HG02885 (cell line): ENCODE measurements at regions not wholly inside any gene's neighbourhood (a gene's known extent, or its start where the extent isn't known, plus 50 kb on each side); places are given as distances from the start of the nearest gene placed in this dataset.
"Not testable (repeated sequence)": the region's sequence is repeated elsewhere in the genome, so short reads cannot be mapped to it uniquely, and the experiment has no call there.

Experiments used
- ATAC-seq: cut with Tn5 transposase; IDR thresholded peaks from one replicate; pipeline ENCODE4 v1.9.1; 2021; ENCODE audit warnings: mild to moderate bottlenecking; ENCODE audit not compliant: unreplicated experiment, poor library complexity

DNA sequence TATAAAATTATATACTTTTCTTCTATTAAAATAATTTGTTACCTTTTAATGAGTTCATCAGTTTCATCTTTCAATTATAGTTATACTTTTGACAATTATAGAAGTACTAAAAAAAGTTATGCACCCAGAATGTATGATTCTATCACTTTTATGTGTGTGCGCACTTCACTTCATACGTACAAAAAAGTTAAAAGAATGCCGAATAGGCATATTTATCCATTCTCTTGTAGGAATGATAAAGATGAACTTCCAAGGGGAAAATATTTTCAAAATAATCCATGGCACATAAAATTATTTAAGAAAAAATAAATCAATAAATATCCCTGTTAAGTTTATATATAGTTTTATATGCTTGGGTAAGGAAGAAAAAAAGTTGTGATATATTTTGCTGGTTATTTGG, 166.9 kb upstream of the PRSS1 start:
- ATAC-seq, result no peak

DNA sequence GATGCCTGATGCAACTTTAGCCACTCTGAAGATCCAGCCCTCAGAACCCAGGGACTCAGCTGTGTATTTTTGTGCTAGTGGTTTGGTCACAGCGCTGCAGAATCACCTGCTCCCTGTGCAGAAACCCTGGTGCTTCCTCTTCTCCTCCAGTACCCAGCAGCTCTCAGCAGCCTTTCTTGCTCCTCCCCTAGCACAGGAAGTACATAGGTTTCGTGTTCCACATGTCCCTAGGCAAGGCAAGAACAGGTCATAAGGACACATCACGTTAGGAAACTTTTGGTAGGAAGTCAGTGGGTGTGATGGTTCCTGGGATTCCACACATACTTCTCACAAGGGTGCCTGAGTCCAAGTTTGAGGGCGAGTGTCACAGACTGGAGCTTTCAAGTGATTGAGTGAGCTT, 167.9 kb upstream of the PRSS1 start:
- ATAC-seq, result peak; percentile 75

DNA sequence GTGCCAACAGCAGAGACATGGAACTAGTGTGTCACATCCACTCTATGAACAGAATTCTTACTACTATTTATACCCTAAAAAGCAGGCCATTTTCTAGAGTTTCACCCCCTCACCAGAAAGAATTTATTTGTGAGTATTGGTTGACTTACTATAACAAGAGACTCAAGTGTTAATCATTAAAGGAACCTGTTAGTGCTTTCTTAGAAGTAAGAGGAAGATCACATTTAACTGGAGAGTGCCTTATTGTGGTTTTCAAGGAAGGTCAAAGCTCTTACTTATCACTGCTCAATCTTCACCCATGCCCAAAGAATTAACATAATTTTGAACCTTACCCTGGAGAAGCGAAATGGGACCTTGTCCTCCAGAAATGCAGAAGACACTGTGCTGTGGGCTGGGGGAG, 169.3 kb upstream of the PRSS1 start:
- no peak for ATAC-seq

DNA sequence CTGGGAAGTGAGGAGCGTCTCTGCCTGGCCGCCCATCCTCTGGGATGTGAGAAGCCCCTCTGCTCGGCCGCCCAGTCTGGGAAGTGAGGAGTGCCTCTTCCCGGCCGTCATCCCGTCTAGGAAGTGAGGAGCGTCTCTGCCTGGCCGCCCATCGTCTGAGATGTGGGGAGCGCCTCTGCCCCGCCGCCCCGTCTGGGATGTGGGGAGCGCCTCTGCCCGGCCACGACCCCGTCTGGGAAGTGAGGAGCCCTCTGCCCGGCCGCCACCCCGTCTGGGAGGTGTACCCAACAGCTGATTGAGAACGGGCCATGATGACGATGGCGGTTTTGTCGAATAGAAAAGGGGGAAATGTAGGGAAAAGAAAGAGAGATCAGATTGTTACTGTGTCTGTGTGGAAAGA, 173.9 kb upstream of the PRSS1 start:
- ATAC-seq, result not testable (repeated sequence)

DNA sequence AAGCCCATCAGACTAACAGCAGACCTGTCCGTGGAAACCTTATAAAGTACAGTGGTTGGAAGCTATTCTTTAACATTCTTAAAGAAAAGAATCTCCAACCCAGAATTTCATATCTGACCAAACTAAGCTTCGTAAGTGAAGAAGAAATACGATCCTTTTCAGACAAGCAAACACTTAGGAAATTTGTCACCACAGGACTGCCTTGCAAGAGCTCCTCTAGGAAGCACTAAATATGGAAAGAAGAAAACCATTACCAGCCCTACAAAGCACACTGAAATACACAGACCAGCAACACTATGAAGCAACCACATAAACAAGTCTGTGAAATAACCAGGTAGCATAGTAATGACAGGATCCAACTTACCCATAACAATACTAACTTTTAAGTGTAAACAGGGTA, 177.7 kb upstream of the PRSS1 start:
- no peak for ATAC-seq

DNA sequence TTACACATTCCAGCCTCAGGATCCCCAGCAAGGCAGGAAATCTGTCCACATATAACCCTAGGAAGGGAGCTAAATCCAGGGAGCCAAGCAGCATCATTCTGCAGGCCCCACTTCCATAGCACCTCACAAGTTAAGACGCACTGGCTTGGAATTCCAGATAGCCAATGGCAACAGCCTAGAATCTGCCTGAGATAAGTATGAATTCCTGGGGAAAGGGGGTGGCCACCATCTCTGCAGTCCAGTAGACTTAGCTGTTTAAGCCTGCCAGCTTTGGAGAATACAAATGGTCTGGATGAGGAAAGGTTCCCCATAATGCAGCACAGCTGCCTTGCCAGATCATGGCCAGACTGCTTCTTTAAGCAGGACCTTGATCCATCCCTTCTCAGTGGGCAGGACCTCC, 179.4 kb upstream of the PRSS1 start:
- no peak for ATAC-seq

DNA sequence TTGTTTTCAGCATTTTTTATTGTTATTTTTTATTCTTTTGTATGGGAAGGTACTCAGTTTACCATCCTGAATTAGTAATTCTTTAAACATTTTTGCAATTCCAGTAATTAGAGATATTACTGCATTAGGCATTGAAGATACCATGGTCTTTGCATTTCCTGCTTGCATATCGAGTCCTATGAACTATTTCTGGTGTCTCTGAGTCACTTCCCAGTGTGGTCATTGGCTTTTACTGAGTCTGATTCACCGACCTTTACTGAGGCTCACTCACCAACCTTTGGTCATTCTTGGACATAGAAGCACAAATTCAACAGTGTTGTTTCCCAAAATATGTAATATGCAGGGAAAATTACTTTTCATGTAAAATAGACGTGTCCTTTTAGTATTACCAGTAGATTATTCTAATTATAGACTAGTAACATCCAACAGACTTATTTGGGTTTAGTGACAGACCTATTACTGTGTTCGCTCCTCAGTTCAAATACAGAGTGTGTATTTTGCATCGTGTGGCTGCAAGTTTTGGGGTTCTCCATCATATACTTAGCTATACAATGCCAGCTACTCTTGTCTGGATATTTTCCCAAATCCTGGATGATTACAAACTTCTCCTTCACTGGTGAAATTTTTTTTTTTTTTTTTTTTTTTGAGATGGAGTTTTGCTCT, 180.7 kb upstream of the PRSS1 start:
- no peak for ATAC-seq

DNA sequence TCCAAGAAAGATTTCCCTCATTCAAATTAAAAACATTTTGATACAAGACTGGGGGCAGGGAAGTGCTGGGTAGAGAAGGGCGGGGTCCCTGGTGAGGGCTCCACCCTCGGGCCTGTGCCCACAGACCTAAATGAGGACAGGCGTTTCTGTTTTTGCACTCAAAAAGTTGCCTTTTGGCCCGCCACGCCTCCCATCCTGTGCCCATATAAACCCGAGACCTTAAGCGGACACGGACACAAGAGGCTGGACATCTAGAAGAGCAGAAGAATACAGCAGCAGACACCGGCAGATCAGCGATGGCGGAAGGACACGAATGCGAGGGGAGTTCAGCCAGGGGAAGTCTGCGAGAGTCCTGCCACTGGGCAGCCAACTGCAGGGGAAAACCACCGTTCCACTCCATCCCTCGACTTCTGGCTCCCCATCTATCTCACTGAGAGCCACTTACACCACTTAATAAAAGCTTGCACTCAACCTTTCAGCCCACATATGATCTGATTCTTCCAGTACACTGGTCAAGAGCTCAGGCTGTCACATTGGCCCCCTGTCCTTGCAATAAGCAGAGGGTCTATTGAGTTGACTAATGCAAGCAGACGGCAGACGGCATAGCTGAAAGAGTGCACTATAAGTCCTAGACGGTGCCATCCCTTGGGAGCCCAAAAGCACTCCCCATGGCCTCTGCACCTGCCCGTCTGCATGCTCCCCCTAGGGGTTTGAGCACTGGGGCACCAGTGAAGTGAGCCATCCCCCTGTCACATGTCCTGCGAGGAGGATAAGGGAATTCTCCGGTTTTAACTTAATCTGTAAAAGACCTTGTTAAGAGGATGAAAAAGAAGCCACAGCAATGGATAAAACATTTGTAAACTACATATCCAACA, 181.8 kb upstream of the PRSS1 start:
- no peak for ATAC-seq

DNA sequence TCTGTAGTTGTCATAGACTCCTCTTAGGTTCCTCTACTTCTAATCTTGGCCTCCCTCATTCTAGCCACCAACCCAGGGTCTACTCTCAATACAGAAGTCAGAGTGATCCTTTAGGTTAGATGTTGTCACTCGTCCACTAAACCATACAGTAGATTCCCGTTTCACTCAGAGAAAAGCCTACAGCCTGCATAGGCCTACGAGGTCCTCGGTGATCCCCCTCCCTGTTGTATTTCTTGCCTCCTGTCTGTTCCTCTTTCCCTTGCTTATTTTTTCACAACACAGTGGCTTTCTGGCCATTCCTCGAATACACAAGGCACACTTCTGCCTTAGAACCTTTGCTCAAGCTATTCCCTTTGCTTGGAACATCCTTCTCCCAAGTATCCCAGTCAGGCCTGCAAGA, 183.0 kb upstream of the PRSS1 start:
- ATAC-seq, result no peak

DNA sequence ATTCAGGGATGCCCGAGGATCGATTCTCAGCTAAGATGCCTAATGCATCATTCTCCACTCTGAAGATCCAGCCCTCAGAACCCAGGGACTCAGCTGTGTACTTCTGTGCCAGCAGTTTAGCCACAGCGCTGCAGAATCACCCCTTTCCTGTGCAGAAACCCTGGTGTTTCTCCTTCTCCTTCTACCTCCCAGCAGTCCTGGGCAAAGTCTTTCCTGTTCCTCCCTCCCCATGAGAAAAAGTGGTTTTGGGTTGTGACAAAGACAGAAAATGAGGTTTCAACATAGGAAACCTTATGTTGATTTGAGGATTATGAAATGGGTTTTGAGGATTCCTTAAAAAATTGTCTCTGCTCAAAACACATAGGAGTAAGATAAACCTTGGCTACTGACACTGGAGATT, 185.1 kb upstream of the PRSS1 start:
- not testable (repeated sequence) for ATAC-seq

DNA sequence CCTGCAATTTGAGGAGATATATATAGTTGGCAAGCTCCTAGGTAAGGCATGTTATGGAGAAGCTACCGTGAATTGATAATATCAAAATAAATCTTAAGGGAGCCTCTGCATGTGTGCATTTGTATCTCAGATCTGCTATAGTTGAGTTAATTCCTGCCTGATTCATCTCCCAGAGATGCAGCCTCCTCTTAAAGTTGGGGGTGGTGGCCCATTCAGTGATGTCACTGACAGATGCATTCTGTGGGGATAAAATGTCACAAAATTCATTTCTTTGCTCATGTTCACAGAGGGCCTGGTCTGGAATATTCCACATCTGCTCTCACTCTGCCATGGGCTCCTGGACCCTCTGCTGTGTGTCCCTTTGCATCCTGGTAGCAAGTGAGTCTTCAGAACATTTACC, 185.8 kb upstream of the PRSS1 start:
- ATAC-seq, result no peak

DNA sequence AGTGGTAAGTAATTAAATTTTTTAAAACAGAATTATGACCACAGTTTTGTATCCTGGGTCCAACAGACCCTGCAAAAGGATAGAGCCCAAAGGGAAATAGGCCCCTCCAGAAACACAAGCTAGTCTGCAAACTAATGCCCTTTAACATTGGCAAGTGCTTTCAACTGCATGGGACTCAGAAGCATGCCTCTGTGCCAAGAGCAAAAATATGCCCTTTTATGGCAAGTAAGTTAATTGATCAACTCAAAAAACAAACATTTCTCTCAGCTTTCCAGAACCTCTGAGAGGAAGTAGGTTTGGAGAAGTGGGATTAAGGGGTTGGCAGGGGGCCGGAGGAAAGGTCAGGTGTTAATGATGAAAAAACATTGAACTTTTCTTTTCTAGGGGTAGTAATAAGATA, 186.6 kb upstream of the PRSS1 start:
- ATAC-seq, result no peak

DNA sequence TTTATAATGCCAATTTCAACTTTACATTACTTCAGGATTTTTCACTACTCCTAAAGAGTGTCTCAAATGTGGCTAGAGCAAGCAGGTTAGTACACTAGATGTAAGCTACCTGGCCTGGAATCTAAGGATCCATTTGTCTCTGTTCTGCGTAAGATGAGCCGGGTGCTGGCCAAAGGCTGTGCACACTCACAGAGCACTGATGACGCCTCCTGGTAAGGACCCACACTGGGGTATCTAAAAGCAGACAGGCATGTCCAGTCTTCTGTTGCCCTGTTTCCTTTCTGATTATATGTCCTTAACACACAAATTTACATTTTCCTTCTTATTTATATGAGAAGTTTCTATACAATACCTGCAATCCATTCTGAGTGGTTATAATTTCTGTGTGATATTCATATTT, 187.9 kb upstream of the PRSS1 start:
- not testable (repeated sequence) for ATAC-seq

DNA sequence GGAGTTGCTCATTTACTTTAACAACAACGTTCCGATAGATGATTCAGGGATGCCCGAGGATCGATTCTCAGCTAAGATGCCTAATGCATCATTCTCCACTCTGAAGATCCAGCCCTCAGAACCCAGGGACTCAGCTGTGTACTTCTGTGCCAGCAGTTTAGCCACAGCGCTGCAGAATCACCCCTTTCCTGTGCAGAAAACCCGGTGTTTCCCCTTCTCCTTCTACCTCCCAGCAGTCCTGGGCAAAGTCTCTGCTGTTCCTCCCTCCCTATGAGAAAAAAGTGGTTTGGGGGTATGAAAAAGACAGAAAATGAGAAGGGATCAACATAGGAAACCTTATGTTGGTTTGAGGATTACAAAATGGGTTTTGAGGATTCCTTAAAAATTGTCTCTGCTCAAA, 188.5 kb upstream of the PRSS1 start:
- not testable (repeated sequence) for ATAC-seq

DNA sequence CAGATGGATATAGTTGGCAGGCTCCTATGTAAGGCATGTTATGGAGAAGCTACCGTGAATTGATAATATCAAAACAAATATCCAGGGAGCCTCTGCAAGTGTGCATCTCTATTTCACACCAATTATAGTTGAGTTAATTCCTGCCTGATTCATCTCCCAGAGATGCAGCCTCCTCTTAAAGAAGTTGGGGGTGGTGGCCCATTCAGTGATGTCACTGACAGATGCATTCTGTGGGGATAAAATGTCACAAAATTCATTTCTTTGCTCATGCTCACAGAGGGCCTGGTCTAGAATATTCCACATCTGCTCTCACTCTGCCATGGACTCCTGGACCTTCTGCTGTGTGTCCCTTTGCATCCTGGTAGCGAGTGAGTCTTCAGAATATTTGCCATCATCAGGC, 189.1 kb upstream of the PRSS1 start:
- ATAC-seq, result no peak

DNA sequence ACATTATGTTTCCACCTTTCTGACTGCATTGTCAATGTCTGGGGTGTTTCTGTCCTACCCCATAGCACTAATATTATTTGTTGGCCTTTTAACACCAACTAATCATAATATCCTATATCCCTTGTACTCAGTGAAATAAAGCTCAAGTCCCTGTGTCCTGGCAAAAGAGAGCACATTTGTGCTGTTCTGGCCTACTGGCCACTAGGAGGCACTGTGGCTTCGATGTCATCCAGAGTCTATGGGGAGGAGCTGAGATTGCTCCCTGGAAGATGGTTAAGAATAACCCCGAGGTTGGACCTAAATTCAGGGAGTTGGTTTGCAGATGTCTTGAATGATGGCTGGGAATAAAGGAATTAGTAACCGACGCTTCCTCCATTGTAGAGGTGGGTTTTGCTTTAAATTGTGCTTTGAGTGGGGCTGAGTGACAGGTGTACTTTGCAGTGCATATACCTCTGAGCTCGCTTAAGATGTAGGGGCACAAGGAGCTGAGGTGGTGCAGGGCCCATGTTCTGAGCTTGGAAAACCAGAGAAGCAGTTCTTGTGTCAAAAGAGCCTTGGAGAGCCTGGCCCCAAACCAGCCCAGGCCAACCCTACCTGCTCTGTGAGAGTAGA, 191.2 kb upstream of the PRSS1 start:
- peak; percentile 89 for ATAC-seq

DNA sequence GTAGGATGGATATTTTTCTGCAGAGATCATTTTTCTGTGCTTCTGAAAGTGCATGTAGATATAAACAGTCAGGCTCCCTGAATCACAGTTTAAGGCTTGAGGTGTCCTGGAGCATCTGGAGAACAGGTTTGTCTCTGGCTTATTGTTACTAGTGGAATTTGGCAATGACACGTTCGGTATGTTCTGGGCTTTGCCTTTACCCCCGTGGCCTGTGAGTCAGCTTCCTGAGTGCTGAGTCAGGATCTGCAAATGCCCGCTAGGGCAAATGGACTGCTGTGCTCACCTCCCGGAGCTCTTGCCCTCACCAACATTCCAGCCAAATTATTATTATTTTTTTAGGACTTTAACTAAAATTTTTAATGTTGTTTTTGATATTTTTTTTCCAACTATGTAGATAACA, 192.5 kb upstream of the PRSS1 start:
- ATAC-seq, result no peak

DNA sequence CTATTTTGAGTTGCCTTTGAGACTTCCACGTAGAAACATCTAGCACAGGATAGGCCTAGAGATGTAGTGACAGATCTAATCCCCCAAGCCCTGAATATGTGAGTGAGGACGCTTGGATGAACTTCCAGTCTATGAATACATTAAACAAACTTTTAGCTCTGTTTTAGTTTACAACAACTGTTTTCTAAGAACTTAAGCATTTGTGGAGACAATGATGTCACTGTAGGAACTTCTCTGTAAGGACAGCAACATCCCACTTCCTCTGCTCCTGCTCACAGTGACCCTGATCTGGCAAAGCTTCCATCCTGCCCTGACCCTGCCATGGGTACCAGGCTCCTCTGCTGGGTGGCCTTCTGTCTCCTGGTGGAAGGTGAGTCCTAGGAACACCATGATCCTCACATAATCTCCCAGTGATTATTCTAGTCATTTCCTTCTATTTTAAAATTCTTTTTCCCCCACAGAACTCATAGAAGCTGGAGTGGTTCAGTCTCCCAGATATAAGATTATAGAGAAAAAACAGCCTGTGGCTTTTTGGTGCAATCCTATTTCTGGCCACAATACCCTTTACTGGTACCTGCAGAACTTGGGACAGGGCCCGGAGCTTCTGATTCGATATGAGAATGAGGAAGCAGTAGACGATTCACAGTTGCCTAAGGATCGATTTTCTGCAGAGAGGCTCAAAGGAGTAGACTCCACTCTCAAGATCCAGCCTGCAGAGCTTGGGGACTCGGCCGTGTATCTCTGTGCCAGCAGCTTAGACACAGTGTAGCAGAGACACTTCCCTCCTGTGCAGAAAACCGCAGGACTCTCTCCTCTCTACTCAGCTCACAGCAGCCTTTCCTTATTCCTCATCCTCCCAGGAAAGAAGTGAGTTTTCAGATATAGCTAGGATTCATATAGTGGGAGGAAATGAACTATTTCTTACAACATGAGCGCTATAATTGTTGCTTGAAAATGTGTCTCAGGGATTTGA, 194.4 kb upstream of the PRSS1 start:
- no peak for ATAC-seq

DNA sequence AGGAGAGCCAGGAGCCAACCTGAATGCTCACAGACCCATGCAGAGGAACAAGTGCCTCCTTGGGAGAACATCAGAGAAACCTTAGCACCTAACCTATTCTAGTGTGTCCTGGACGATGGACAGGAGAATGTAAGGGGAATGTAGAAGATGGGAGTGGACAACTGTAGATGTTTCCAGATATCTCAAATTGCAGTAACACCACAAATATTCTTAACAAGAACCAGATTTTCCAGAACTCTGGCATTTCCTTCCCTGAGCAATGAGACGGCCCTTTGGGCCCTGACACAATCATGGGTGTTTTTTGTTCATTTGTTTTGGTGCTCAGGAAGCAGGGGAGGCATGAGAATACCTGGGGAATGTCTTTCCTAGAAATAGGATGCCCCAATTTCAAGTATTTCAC, 196.1 kb upstream of the PRSS1 start:
- no peak for ATAC-seq

DNA sequence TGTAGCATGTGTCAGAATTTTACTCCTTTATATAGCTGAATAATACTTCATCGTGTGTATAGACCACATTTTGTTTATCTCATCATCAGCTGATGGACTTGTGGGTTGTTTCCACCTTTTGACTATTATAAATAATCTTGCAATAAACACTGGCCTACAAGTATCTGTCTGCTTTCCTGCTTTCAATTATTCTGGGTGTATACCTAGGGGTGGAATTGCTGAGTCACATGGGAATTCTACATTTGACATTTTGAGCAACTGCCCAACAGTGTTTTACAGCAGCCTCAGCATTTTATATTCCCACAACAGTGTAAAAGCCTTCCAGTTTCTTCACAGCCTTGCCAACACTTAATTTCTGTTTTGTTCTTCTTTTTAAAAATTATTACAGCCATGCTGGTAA, 200.3 kb upstream of the PRSS1 start:
- no peak for ATAC-seq
